GM21423 (cell line): ENCODE measurements at regions not wholly inside any gene's neighbourhood (a gene's known extent, or its start where the extent isn't known, plus 50 kb on each side); places are given as distances from the start of the nearest gene placed in this dataset.
A peak's percentile ranks its signal among the peaks of the same experiment; 100 is the strongest.

Source experiments
- ATAC-seq: cut with Tn5 transposase; IDR thresholded peaks from one replicate; pipeline ENCODE4 v1.9.1; 2021; ENCODE audit warnings: mild to moderate bottlenecking, moderate library complexity; ENCODE audit not compliant: unreplicated experiment

- no peak for ATAC-seq
Measured at GRCh38 chr7:86975449-86975848, 84.0 kb downstream of the ELAPOR2 start.

GRCh38 chr7:86972072-86972471 is 87.4 kb downstream of the ELAPOR2 start:
- ATAC-seq = no peak

GRCh38 chr7:86970986-86971385 is 88.5 kb downstream of the ELAPOR2 start:
- ATAC-seq = no peak

- ATAC-seq = no peak
Measured at GRCh38 chr7:86970547-86970946, 88.9 kb downstream of the ELAPOR2 start.

- no peak for ATAC-seq
Measured at GRCh38 chr7:86969865-86970264, 89.6 kb downstream of the ELAPOR2 start.

- ATAC-seq = no peak
Measured at GRCh38 chr7:86968618-86969017, 90.8 kb downstream of the ELAPOR2 start.

- no peak for ATAC-seq
Measured at GRCh38 chr7:86966916-86967315, 92.5 kb downstream of the ELAPOR2 start.

- no peak for ATAC-seq
Measured at GRCh38 chr7:86965727-86966120, 93.7 kb downstream of the ELAPOR2 start.

GRCh38 chr7:86964973-86965726 is 94.3 kb downstream of the ELAPOR2 start:
- no peak for ATAC-seq

- peak; percentile 85 for ATAC-seq
Measured at GRCh38 chr7:86963599-86964230, 95.7 kb downstream of the ELAPOR2 start.

- ATAC-seq = no peak
Measured at GRCh38 chr7:86962623-86963022, 96.8 kb downstream of the ELAPOR2 start.

- no peak for ATAC-seq
Measured at GRCh38 chr7:86961686-86962085, 97.8 kb downstream of the ELAPOR2 start.

- ATAC-seq = no peak
Measured at GRCh38 chr7:86958380-86958779, 101.1 kb downstream of the ELAPOR2 start.

- no peak for ATAC-seq
Measured at GRCh38 chr7:86956567-86956966, 102.9 kb downstream of the ELAPOR2 start.

GRCh38 chr7:86955895-86956503 is 103.5 kb downstream of the ELAPOR2 start:
- no peak for ATAC-seq

GRCh38 chr7:86954971-86955370 is 104.5 kb downstream of the ELAPOR2 start:
- no peak for ATAC-seq

- no peak for ATAC-seq
Measured at GRCh38 chr7:86953653-86954336, 105.7 kb downstream of the ELAPOR2 start.

GRCh38 chr7:86953219-86953618 is 106.2 kb downstream of the ELAPOR2 start:
- ATAC-seq = no peak

GRCh38 chr7:86951895-86952294 is 107.6 kb downstream of the ELAPOR2 start:
- no peak for ATAC-seq

GRCh38 chr7:86950944-86951343 is 108.5 kb downstream of the ELAPOR2 start:
- no peak for ATAC-seq

GRCh38 chr7:86950360-86950759 is 109.1 kb downstream of the ELAPOR2 start:
- no peak for ATAC-seq
